ENCODE measurements at regions not wholly inside any gene's neighbourhood (a gene's known extent, or its start where the extent isn't known, plus 50 kb on each side); places are given as distances from the start of the nearest gene placed in this dataset.

DNA sequence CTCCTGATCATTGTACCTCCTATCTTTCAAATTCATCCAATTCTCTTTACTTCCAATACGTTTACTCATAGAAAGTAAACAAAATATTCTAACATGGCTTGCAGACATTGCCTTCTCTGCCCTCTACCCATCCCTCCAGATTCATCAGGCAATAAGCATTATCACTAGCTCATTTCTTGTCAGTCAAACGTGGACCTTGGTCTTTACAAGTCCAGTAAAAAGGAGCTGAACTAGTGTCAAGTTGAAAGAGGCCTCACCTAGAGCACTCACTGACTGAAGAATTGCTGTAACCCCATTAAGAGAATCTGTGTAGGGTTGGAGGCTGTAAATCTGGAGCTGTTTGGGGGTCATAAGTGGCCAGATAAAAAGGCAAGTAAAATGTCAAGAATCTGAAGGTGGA, 435.0 kb upstream of the CCDC179 start:
- no peak for TF ChIP-seq CTCF (IDR thresholded peaks at IDR 0.05)
- H3K4me1 ChIP-seq (ENCODE audit: low read depth): no peaks in the 10 kb centered on the region
- H3K4me3 ChIP-seq: no peak overlapping the region
- DNase-seq (no peak), ATAC-seq (peak; percentile 16)
- no peaks in the 10 kb centered on the region for H3K9me3 ChIP-seq
- no peaks in the 10 kb centered on the region for H3K36me3 ChIP-seq (ENCODE audit: low read depth)
- intact Hi-C loops (cut with DNase I, micrococcal nuclease): no loop called here

- H3K4me1 ChIP-seq (ENCODE audit: low read depth): no peaks in the 10 kb centered on the region
- TF ChIP-seq CTCF (IDR thresholded peaks at IDR 0.05): no peak
- ATAC-seq (no peak), DNase-seq (no peak)
- H3K36me3 ChIP-seq (ENCODE audit: low read depth): no peaks in the 10 kb centered on the region
- H3K9me3 ChIP-seq: peaks cover 2% of the 10 kb centered on the region
- intact Hi-C loops (cut with DNase I, micrococcal nuclease): no loop called here
- no peak overlapping the region for H3K4me3 ChIP-seq
These were observed 447.8 kb upstream of the CCDC179 start for GRCh38 chr11:23308041-23308440.

- ATAC-seq (no peak), DNase-seq (no peak)
- H3K36me3 ChIP-seq (ENCODE audit: low read depth): no peaks in the 10 kb centered on the region
- intact Hi-C loops (cut with DNase I, micrococcal nuclease): no loop called here
- H3K9me3 ChIP-seq: no peaks in the 10 kb centered on the region
- no peaks in the 10 kb centered on the region for H3K4me1 ChIP-seq (ENCODE audit: low read depth)
- H3K4me3 ChIP-seq: no peak overlapping the region
- TF ChIP-seq CTCF (IDR thresholded peaks at IDR 0.05): no peak
These were observed 450.0 kb upstream of the CCDC179 start for GRCh38 chr11:23310276-23310675.

- ATAC-seq (no peak), DNase-seq (no peak)
- no peaks in the 10 kb centered on the region for H3K36me3 ChIP-seq (ENCODE audit: low read depth)
- no peaks in the 10 kb centered on the region for H3K9me3 ChIP-seq
- no peaks in the 10 kb centered on the region for H3K4me1 ChIP-seq (ENCODE audit: low read depth)
- H3K4me3 ChIP-seq: no peak overlapping the region
- intact Hi-C loops (cut with DNase I, micrococcal nuclease): no loop called here
- no peak for TF ChIP-seq CTCF (IDR thresholded peaks at IDR 0.05)
These were observed 452.0 kb upstream of the CCDC179 start for GRCh38 chr11:23311986-23312940.

- no peak for TF ChIP-seq CTCF (IDR thresholded peaks at IDR 0.05)
- intact Hi-C loops (cut with DNase I, micrococcal nuclease): no loop called here
- Histone ChIP-seq H3K4me3 (no peak overlapping the region), H3K9me3 (no peaks in the 10 kb centered on the region), H3K4me1 (ENCODE audit: low read depth) (no peaks in the 10 kb centered on the region), H3K36me3 (ENCODE audit: low read depth) (no peaks in the 10 kb centered on the region)
- ATAC-seq: no peak
- DNase-seq: no peak
These were observed 452.7 kb upstream of the CCDC179 start for GRCh38 chr11:23313001-23313400.
